Hepatocyte (in vitro differentiated cells): ENCODE measurements at regions not wholly inside any gene's neighbourhood (a gene's known extent, or its start where the extent isn't known, plus 50 kb on each side); places are given as distances from the start of the nearest gene placed in this dataset.

Experiments used
- CTCF ChIP-seq: fragments of 200-600 bp; sonication (generic); IDR thresholded peaks from 2 replicates; pipeline ENCODE4 v1.5.1; 2016; ENCODE audit warnings: antibody characterized with exemption, mild to moderate bottlenecking; ENCODE audit not compliant: poor library complexity
- EZH2 ChIP-seq: fragments of 200-600 bp; sonication (generic); IDR thresholded peaks from 2 replicates; pipeline ENCODE4 v1.6.1; 2016; ENCODE audit warnings: antibody characterized with exemption, mild to moderate bottlenecking, borderline replicate concordance

DNA sequence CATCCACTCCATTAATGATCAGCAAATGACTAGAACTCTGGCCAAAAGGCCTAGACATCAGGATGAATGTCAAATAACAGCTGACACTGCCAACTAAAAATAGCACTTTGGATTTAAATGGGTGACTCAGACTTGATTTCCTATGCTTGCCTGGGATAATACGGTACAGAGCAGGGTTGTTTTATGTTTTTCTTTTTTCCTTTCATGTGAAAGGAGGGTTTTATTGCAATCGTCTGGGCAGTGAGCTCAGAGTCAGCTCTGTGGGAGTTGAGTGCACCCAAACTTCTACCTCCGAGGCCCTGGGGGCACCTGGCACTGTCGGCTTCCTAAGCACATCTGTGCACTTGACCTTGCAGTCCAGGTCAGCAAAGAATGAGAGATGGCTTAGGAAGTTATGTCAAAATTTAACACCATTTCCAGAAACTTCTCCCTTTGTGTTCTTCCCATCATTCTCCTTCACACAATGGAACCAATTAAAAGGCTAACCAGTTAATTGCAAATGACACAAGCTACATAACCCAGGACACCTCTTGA, 134.1 kb downstream of the LACC1 start:
- TF ChIP-seq EZH2 (no peak), CTCF (no peak)
